Transverse colon (tissue), 4 donors: ENCODE measurements at regions not wholly inside any gene's neighbourhood (a gene's known extent, or its start where the extent isn't known, plus 50 kb on each side); places are given as distances from the start of the nearest gene placed in this dataset.

Experiments
- DNase-seq: peaks from one replicate; pipeline ENCODE4 v3.0.0-alpha.2; 2019
- H3K27ac ChIP-seq, 4 donors: fragments of 200-600 bp; sonication (generic); 2 replicates each; pipeline ENCODE4 v1.5.1; 2016 to 2018; ENCODE audit warnings: inconsistent platforms in 4 of 4
- H3K27me3 ChIP-seq: fragments of 200-600 bp; sonication (generic); 2 replicates; pipeline ENCODE4 v1.5.1; 2017; ENCODE audit warnings: inconsistent platforms
- H3K36me3 ChIP-seq, 4 donors: fragments of 200-600 bp; sonication (generic); 2 replicates each; pipeline ENCODE4 v1.5.1; 2017 to 2019; ENCODE audit warnings: inconsistent platforms in 4 of 4
- H3K4me1 ChIP-seq, 4 donors: fragments of 200-600 bp; sonication (generic); 2 replicates each; pipeline ENCODE4 v1.5.1; 2017 to 2020; ENCODE audit warnings: inconsistent platforms in 4 of 4
- H3K4me3 ChIP-seq, 4 donors: fragments of 200-600 bp; sonication (generic); 1 replicate in 1 of 4; 2 replicates in 3 of 4; pipeline versions ENCODE4 v1.5.1 to v1.6.1; 2017 to 2019; ENCODE audit warnings: inconsistent platforms in 4 of 4
- H3K9me3 ChIP-seq, 2 donors: fragments of 200-600 bp; sonication (generic); 2 replicates each; pipeline ENCODE4 v1.5.1; 2017 to 2019; ENCODE audit warnings: inconsistent platforms in 2 of 2
- CTCF ChIP-seq, 5 experiments: fragments of 200-600 bp in 3 of 5; fragments of 450-650 bp in 2 of 5; sonication (generic) in 3 of 5; IDR thresholded peaks; 1 replicate in 2 of 5; 2 replicates in 3 of 5; pipeline ENCODE4 v1.5.1; 2016 to 2017; ENCODE audit warnings: antibody characterized with exemption in 5 of 5, inconsistent platforms in 3 of 5, mild to moderate bottlenecking in 2 of 5, moderate library complexity in 1 of 5
- EP300 ChIP-seq: sonication (generic); formaldehyde crosslinking; IDR thresholded peaks from one replicate; pipeline ENCODE4 v1.6.1; 2017; ENCODE audit warnings: antibody characterized with exemption, low read depth
- POLR2A ChIP-seq: fragments of 450-650 bp; IDR thresholded peaks from one replicate; pipeline ENCODE4 v1.6.1; 2016; ENCODE audit warnings: antibody characterized with exemption, mild to moderate bottlenecking, moderate library complexity
- POLR2AphosphoS5 ChIP-seq, 3 donors: sonication (generic); formaldehyde crosslinking; IDR thresholded peaks; one replicate each; pipeline ENCODE4 v1.6.1; 2016; ENCODE audit warnings: antibody characterized with exemption in 3 of 3
- WGBS, 2 donors: methylation state at CpG; one replicate each; pipeline ENCODE4 v1.1.5; 2018; ENCODE audit warnings: low coverage in 1 of 2; 5-methylcytosine and 5-hydroxymethylcytosine counted together
- in situ Hi-C, 4 donors: fragments of 200-750 bp; cut with MboI; loops; one replicate each; pipeline versions ENCODE4 v1.15.0 to v1.15.1; 2017; ENCODE audit warnings: low sequenced_read_pairs in 3 of 4, low pct_ligation_motif_present in 1 of 4, low pct_unique_long_range_greater_than_20kb in 1 of 4
- intact Hi-C: fragments of 100-400 bp; cut with DNase I; formaldehyde crosslinking; loops from one replicate; pipeline ENCODE4 v1.15.1; 2023; ENCODE audit warnings: low total_unique reads

- intact Hi-C loops: no loop called here
- Histone ChIP-seq H3K36me3 (no peaks in the 10 kb centered on the region), H3K27me3 (no peaks in the 10 kb centered on the region), H3K27ac (no peak overlapping the region), H3K4me3 (no peak overlapping the region), H3K4me1 (no peaks in the 10 kb centered on the region), H3K9me3 (peaks cover 9 to 13% of the 10 kb centered on the region in 2 donors)
- DNase-seq: no peak
- in situ Hi-C loops: no loop called here
- TF ChIP-seq EP300 (no peak), POLR2A (no peak), POLR2AphosphoS5 (IDR thresholded peaks at IDR 0.05) (no peak), CTCF (IDR thresholded peaks at IDR 0.05) (no peak)
Measured at GRCh38 chr5:159385536-159385935, 55.2 kb upstream of the IL12B start.

- no peak overlapping the region for H3K27ac ChIP-seq
- no peak for DNase-seq
- no peaks in the 10 kb centered on the region for H3K27me3 ChIP-seq
- in situ Hi-C loops: no loop called here
- no peak overlapping the region for H3K4me3 ChIP-seq
- H3K9me3 ChIP-seq: peaks cover 9 to 13% of the 10 kb centered on the region in 2 donors
- no peaks in the 10 kb centered on the region for H3K4me1 ChIP-seq
- TF ChIP-seq EP300: no peak
- intact Hi-C loops: no loop called here
- H3K36me3 ChIP-seq: no peaks in the 10 kb centered on the region
Measured at GRCh38 chr5:159386028-159386711, 55.9 kb upstream of the IL12B start.

GRCh38 chr5:159392871-159393270 is 62.6 kb upstream of the IL12B start:
- in situ Hi-C loops: no loop called here
- Histone ChIP-seq H3K4me3 (no peak overlapping the region), H3K27ac (no peak overlapping the region), H3K27me3 (no peaks in the 10 kb centered on the region), H3K9me3 (no peaks in the 10 kb centered on the region), H3K4me1 (no peaks in the 10 kb centered on the region), H3K36me3 (no peaks in the 10 kb centered on the region)
- no peak for DNase-seq
- TF ChIP-seq POLR2AphosphoS5 (IDR thresholded peaks at IDR 0.05): no peak
- TF ChIP-seq CTCF (IDR thresholded peaks at IDR 0.05): no peak
- TF ChIP-seq POLR2A: no peak
- no peak for TF ChIP-seq EP300
- intact Hi-C loops: no loop called here
- WGBS, 2 donors: 77 to 87% methylated on average over 2 of the region's 2 CpGs

- Histone ChIP-seq H3K36me3 (no peaks in the 10 kb centered on the region), H3K27me3 (no peaks in the 10 kb centered on the region), H3K4me3 (no peak overlapping the region), H3K27ac (no peak overlapping the region), H3K9me3 (no peaks in the 10 kb centered on the region), H3K4me1 (no peaks in the 10 kb centered on the region)
- no peak for DNase-seq
- WGBS, 2 donors: 37 to 45% methylated on average over 2 to 5 of the region's 5 CpGs
- in situ Hi-C loops: no loop called here
- intact Hi-C loops: no loop called here
- no peak for TF ChIP-seq POLR2AphosphoS5 (IDR thresholded peaks at IDR 0.05)
Measured at GRCh38 chr5:159393854-159394274, 63.6 kb upstream of the IL12B start.

- in situ Hi-C loops (no loop called here), intact Hi-C loops (no loop called here)
- Histone ChIP-seq H3K27ac (no peak overlapping the region), H3K36me3 (no peaks in the 10 kb centered on the region), H3K4me3 (no peak overlapping the region), H3K4me1 (no peaks in the 10 kb centered on the region), H3K27me3 (no peaks in the 10 kb centered on the region), H3K9me3 (no peaks in the 10 kb centered on the region)
- DNase-seq: no peak
- TF ChIP-seq POLR2A (no peak), EP300 (no peak), CTCF (IDR thresholded peaks at IDR 0.05) (no peak), POLR2AphosphoS5 (IDR thresholded peaks at IDR 0.05) (no peak)
- WGBS, 2 donors: 85 to 100% methylated on average over 1 to 3 of the region's 3 CpGs
Measured at GRCh38 chr5:159395202-159395601, 64.9 kb upstream of the IL12B start.
